ENCODE measurements at regions not wholly inside any gene's neighbourhood (a gene's known extent, or its start where the extent isn't known, plus 50 kb on each side); places are given as distances from the start of the nearest gene placed in this dataset.
"Not testable (repeated sequence)": the region's sequence is repeated elsewhere in the genome, so short reads cannot be mapped to it uniquely, and the experiment has no call there.

DNA sequence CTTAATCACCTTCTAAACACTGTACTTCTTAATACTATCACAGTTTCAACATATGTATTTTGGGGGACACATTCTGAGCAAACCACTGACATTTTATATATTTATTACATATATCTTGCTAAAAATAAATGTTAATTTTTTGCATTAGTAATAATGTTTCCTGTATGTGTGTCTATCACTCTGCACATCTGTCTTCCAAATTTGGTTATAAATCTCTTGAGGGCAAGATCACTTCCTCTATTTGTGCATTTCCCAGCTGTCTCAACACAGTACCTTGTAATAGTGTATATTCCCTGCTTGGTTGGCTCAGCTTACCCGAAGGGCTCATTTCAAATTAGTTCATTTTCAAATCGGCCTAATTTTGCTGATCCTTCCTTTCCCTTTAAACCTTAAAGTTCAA is 617.1 kb upstream of the GYPC start:
- TF ChIP-seq JUND (IDR thresholded peaks at IDR 0.05; ENCODE audit: low read depth): no peak
- DNase-seq (ENCODE audit: low read depth in 1 of 2, low spot score in 1 of 2): no peak
- in situ Hi-C loops (cut with HindIII; ENCODE audit: low pct_unique_long_range_greater_than_20kb, low sequenced_read_pairs): no loop called here

DNA sequence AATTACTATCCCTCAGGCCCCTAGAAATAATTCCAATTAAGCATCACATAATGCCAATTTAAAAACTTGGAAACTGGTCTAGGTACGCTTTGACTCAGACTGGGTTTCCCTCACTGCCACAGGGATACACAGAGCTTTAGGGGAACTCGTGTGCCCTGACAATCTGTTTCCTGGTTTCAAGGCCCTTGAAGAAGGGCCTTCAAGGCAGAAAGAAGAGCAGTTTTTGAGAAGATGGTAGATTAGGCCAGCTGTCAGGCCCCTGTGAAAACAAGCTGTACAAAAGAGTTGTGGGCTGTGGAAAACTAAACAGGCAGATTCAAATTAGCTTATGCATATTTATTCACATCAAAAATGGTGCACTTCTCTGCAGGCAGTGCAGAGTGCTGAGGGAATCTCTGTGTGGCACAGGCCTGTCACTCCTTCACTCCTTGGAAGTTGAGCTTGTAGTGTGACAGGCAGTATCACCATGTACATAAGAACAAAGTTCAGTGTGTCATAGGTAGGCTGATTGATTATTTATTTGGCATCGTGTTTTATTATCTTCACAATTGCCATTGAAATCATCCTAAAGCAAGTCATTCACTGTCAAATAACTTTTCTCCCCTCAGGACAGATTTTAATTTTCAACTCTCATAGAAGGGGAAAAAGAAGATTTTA is 614.4 kb upstream of the GYPC start:
- no peak for DNase-seq (ENCODE audit: low read depth in 1 of 2, low spot score in 1 of 2)
- in situ Hi-C loops (cut with HindIII; ENCODE audit: low pct_unique_long_range_greater_than_20kb, low sequenced_read_pairs): no loop called here

DNA sequence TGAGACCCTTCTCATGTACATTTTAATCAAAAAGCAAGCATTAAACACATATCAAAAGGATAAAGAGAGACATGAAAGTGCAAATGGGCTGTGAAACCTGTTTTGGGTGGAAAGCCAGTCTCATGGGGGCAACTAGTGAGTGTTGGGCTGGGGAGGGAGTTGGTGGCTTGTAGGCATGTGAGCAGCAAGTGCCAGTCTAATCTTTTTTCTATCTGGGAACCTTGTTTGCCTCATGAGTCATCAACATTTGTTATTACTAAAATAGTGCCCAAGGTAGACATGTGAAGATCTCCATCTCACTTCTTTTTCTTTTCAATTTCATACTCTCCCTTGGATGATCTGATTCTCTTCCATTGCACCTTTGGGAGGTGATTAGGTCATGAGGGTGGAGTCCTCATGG is 613.9 kb upstream of the GYPC start:
- no peak for DNase-seq (ENCODE audit: low read depth in 1 of 2, low spot score in 1 of 2)
- in situ Hi-C loops (cut with HindIII; ENCODE audit: low pct_unique_long_range_greater_than_20kb, low sequenced_read_pairs): no loop called here
- TF ChIP-seq JUND (IDR thresholded peaks at IDR 0.05; ENCODE audit: low read depth): no peak

More for the DNA sequence above, 614.4 kb upstream of the GYPC start:
- TF ChIP-seq JUND (IDR thresholded peaks at IDR 0.05; ENCODE audit: low read depth): no peak

DNA sequence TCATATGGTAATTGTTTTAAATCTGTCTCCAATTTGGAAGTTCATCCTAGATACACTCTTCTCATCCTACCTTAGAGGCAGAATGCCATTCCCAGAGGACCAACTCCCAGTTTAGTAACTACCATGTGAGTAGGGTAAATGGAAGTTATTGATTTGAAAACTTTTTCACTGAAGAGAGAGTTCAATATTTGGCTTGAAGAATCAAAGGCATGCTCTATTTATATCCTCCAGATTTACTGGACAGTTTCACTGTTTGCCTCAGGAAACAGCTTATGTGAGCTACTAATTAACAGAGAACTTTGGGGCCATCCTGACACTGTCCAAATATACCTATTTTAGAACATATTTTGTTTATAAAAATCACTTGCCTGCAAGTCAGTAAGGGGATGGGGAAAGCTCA is 607.2 kb upstream of the GYPC start:
- DNase-seq (ENCODE audit: low read depth in 1 of 2, low spot score in 1 of 2): no peak
- no peak for TF ChIP-seq JUND (IDR thresholded peaks at IDR 0.05; ENCODE audit: low read depth)
- in situ Hi-C loops (cut with HindIII; ENCODE audit: low pct_unique_long_range_greater_than_20kb, low sequenced_read_pairs): no loop called here

DNA sequence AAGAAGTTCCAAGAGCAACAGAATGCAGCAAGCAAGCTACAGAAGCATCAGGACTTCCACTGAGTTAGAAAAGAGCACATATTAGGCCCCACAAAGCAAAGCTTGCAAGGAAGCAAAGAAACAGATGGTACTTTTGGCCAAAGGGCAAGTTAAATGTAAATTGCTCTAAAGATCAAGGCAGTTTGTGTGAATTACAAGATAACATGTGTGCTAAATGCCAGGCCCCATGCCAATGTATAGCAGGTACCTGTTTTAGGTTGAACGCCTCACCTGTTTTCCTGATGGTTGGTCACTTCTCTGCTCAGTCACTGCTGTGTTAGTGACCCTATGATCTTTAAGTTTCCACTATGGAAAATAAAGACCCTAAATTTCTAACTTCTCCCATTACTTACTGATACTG is 606.5 kb upstream of the GYPC start:
- in situ Hi-C loops (cut with HindIII; ENCODE audit: low pct_unique_long_range_greater_than_20kb, low sequenced_read_pairs): no loop called here
- DNase-seq (ENCODE audit: low read depth in 1 of 2, low spot score in 1 of 2): no peak
- no peak for TF ChIP-seq JUND (IDR thresholded peaks at IDR 0.05; ENCODE audit: low read depth)

DNA sequence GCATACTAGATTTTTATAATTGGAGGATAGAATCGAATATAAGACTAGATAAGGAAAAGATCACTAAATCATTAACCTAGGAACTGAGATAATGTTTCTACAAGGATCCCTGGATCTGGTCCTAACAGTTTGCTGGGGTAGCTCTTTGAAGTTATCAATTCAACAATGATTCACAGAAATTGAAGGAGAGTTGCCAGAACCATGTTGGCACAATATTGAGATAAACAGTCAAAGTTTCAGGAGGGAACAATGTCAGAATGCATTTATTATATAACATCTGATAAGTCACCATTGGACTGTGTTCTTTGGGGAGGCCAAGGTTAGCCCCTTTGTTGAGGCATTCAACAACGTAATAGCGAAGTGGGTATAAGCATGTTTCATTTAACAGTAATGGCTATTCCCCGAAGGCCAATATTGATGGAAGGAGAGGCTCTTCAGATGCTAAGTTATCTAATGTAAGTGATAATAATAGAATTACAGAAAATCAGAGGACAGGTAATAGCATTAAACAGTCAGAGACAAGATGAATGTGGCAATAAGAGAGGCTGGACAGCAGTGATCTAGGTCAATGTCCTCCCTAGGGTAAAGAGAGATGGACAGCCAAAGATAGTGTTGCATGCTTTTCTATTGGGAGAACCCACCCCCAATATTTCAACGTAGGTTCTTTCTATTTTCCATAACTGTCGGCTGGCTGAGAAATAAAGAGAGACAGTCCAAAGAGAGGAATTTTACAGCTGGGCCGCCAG is 604.8 kb upstream of the GYPC start:
- no peak for DNase-seq (ENCODE audit: low read depth in 1 of 2, low spot score in 1 of 2)
- in situ Hi-C loops (cut with HindIII; ENCODE audit: low pct_unique_long_range_greater_than_20kb, low sequenced_read_pairs): no loop called here
- TF ChIP-seq JUND (IDR thresholded peaks at IDR 0.05; ENCODE audit: low read depth): no peak

DNA sequence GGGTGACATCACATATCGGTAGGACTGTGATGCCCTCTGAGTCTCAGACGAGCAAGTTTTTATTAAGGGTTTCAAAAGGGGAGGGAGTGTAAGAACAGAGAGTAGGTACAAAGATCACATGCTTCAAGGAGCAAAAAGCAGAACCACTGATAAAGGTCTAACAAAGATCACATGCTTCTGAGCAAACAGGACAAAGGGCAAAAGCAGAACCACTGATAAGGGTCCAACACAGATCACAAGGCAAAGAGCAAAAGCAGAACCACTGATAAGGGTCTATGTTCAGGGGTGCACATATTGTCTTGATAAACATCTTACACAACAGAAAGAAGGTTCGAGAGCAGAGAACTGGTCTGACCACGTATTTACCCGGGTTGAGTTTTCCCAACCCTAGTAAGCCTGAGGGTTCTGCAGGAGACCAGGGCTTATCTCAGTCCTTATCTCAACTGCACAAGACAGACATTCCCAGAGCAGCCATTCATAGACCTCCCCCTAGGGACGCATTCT is 604.2 kb upstream of the GYPC start:
- in situ Hi-C loops (cut with HindIII; ENCODE audit: low pct_unique_long_range_greater_than_20kb, low sequenced_read_pairs); DNase-seq (ENCODE audit: low read depth in 1 of 2, low spot score in 1 of 2): not testable (repeated sequence)

DNA sequence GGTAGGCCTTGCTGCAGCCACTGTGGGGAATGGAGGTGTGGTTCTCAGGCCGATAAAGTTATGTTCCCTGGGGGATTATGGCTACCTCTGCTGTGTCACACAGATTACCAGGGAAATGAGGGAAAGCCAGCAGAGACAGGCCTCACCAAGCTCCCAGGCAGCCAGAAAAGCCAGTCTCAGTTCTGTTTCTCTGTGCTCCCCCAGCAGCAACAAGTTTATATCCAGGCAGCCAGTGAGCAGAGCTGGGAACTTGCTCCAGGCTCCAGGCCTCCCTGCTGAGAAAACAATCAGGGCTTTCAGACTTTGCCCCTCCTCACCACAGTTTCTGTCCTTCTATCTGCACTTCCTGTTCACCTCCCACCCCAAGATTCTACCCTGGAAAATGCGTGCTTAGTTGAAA is 596.6 kb upstream of the GYPC start:
- DNase-seq (ENCODE audit: low read depth in 1 of 2, low spot score in 1 of 2): no peak
- in situ Hi-C loops (cut with HindIII; ENCODE audit: low pct_unique_long_range_greater_than_20kb, low sequenced_read_pairs): no loop called here

DNA sequence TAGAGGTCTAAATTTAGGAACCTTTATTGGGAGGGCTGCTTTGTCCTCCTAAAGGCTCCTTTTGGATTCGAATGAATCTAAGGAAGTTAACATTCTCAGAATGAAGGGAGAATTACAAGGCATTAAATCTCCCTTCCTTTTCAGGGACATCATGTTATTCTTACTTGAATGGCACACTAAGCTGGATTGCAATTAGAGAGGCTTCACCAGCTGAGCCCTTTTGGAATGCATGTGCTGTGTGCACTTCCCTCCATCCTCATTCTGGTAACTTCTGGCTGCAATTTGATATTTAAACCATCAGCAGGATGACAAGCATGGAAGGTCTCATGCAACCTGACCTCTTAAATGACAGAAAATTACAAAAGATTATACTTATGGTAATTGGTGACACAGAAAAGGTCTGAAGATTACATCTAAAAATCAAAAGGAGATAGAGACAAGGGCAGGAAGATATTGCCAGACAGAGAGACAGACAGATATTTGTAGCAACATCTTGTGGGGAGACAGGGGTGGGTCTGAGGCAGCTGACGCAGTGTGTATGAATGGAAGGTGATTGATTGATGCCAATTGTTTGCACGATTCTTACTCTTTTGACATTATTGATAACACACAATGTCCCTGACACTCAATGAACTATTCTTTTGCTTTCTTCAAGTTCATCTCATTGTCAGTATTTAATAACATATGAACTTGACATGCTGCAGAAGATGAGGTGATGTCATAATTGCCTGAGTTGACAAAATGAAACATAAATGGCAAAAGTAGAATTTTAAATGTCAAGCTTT is 570.8 kb upstream of the GYPC start:
- TF ChIP-seq JUND (IDR thresholded peaks at IDR 0.05; ENCODE audit: low read depth): no peak
- no peak for DNase-seq (ENCODE audit: low read depth in 1 of 2, low spot score in 1 of 2)
- in situ Hi-C loops (cut with HindIII; ENCODE audit: low pct_unique_long_range_greater_than_20kb, low sequenced_read_pairs): no loop called here

More for the DNA sequence above, 596.6 kb upstream of the GYPC start:
- TF ChIP-seq JUND (IDR thresholded peaks at IDR 0.05; ENCODE audit: low read depth): no peak

DNA sequence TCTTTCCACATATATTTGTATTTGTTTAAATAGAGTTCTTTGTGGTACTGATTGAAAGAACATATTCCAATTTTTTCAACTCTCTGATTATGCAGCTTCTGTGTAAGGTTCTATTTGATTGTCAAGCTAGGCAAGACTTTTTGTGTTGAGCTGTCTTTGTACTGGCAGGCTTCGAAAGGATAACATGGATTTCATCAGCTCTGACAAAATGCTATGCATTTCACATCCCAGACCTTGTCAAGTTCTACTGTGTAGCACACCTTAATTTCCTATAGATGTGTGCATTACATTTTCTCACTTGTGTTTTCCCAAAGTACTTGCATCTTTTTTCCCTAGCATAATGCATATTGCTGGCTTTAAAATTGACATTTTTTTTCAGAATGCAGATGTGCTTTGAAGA is 555.0 kb upstream of the GYPC start:
- in situ Hi-C loops (cut with HindIII; ENCODE audit: low pct_unique_long_range_greater_than_20kb, low sequenced_read_pairs): no loop called here
- TF ChIP-seq JUND (IDR thresholded peaks at IDR 0.05; ENCODE audit: low read depth): no peak
- no peak for DNase-seq (ENCODE audit: low read depth in 1 of 2, low spot score in 1 of 2)

DNA sequence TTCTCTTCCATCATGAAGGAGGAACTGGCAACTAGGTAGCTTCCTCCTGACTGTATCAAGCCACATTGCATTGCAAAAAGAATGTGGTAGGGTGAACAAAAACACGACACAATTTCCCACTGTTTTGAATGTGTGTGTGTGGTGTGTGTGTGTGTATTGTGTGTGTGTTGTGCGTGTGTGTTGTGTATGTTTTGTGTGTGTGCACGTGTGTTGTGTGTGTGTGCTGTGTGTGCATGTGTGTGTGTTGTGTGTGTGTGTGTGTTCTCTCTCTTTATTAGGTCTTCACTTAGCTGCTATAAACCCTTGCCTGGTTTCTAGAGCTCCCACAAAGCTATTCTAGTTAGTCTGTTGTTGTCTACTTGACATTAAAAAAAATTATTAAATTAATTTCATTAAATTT is 550.0 kb upstream of the GYPC start:
- no peak for TF ChIP-seq JUND (IDR thresholded peaks at IDR 0.05; ENCODE audit: low read depth)
- no peak for DNase-seq (ENCODE audit: low read depth in 1 of 2, low spot score in 1 of 2)
- in situ Hi-C loops (cut with HindIII; ENCODE audit: low pct_unique_long_range_greater_than_20kb, low sequenced_read_pairs): no loop called here

DNA sequence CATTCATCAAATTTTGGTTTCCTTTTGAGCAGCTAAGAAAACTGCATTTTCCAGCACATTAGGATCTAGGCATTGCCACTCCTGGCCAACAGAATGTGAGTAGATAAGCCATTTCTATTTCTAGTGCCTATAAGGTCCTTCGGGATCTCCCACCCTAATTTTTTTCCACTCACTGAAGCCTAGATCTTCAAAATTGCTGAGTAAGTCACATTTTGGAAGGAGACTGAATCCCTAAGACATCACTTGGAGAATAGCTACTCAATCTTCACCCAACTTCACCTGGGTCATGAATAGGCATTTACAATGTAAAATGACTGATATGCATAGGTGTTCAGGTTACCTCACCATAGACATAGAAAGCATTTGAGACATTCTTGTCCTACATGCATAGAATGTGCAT is 548.1 kb upstream of the GYPC start:
- no peak for DNase-seq (ENCODE audit: low read depth in 1 of 2, low spot score in 1 of 2)
- TF ChIP-seq JUND (IDR thresholded peaks at IDR 0.05; ENCODE audit: low read depth): no peak
- in situ Hi-C loops (cut with HindIII; ENCODE audit: low pct_unique_long_range_greater_than_20kb, low sequenced_read_pairs): no loop called here

DNA sequence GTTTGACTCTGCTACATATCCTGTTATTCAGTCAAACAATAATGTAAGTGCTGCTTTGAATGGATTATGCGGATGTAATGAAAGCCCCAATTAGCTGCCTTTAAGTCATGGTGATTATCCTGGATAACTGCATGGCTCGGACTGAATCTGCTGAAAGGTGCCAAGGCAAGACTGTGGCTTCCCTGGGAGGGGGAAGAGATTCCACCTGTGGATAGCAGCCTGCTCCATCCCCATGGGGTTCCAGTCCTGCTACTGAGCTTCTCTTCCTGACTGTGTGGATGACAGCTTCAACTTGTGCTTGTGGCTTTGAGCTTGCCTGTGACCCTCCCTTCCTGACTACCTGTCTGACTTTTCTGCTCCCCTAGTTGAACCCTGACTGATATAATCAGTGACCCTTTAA is 540.0 kb upstream of the GYPC start:
- in situ Hi-C loops (cut with HindIII; ENCODE audit: low pct_unique_long_range_greater_than_20kb, low sequenced_read_pairs): no loop called here
- no peak for DNase-seq (ENCODE audit: low read depth in 1 of 2, low spot score in 1 of 2)
- TF ChIP-seq JUND (IDR thresholded peaks at IDR 0.05; ENCODE audit: low read depth): no peak

All from T47D (cell line).